ENCODE measurements at regions not wholly inside any gene's neighbourhood (a gene's known extent, or its start where the extent isn't known, plus 50 kb on each side); places are given as distances from the start of the nearest gene placed in this dataset.

- no peak for TF ChIP-seq POLR2AphosphoS5 (IDR thresholded peaks at IDR 0.05; ENCODE audit: low read depth, low read length)
- 0 out of 2 replicates have a peak, but pooled peaks have one; percentile 9 for TF ChIP-seq SIN3A (IDR thresholded peaks at IDR 0.05; ENCODE audit: borderline replicate concordance, insufficient read depth, low read length)
- TF ChIP-seq TAF1 (IDR thresholded peaks at IDR 0.05; ENCODE audit: borderline replicate concordance, insufficient read depth, low read length): no peak
Observed at GRCh38 chr6:90375681-90376439, 79.2 kb upstream of the BACH2 start.

DNA sequence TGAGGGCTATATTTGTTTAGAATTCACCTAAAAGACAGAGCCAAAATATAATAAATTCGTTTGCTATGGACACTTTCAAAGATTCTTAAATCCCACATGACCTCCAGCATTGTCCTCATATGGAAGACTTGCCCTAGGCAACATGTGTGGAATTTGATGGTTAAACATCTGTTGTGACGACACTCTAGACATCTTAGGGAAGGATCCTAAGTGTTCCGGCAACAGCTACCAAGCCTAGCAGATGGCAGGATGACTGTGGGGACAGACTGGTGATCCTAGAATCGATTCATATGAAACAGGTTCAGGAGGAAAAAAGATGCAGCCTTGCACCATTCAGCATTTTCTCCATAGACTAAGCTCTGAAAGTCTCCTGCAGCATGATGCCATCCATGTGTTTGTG lies 77.6 kb upstream of the BACH2 start:
- TF ChIP-seq, protein P1, sequence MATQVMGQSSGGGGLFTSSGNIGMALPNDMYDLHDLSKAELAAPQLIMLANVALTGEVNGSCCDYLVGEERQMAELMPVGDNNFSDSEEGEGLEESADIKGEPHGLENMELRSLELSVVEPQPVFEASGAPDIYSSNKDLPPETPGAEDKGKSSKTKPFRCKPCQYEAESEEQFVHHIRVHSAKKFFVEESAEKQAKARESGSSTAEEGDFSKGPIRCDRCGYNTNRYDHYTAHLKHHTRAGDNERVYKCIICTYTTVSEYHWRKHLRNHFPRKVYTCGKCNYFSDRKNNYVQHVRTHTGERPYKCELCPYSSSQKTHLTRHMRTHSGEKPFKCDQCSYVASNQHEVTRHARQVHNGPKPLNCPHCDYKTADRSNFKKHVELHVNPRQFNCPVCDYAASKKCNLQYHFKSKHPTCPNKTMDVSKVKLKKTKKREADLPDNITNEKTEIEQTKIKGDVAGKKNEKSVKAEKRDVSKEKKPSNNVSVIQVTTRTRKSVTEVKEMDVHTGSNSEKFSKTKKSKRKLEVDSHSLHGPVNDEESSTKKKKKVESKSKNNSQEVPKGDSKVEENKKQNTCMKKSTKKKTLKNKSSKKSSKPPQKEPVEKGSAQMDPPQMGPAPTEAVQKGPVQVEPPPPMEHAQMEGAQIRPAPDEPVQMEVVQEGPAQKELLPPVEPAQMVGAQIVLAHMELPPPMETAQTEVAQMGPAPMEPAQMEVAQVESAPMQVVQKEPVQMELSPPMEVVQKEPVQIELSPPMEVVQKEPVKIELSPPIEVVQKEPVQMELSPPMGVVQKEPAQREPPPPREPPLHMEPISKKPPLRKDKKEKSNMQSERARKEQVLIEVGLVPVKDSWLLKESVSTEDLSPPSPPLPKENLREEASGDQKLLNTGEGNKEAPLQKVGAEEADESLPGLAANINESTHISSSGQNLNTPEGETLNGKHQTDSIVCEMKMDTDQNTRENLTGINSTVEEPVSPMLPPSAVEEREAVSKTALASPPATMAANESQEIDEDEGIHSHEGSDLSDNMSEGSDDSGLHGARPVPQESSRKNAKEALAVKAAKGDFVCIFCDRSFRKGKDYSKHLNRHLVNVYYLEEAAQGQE (IDR thresholded peaks at IDR 0.05; ENCODE audit: insufficient read depth in 1 of 2, low read depth in 2 of 2, low read length in 2 of 2): no peak
- TF ChIP-seq TAF1 (IDR thresholded peaks at IDR 0.05; ENCODE audit: borderline replicate concordance, insufficient read depth, low read length) (no peak), FOXP2 (optimal IDR thresholded peaks at IDR 0.05; ENCODE audit: borderline replicate concordance, extremely low read depth, extremely low read length, insufficient read depth) (no peak), SIN3A (IDR thresholded peaks at IDR 0.05; ENCODE audit: borderline replicate concordance, insufficient read depth, low read length) (no peak), POLR2AphosphoS5 (IDR thresholded peaks at IDR 0.05; ENCODE audit: low read depth, low read length) (no peak)

GRCh38 chr6:90372885-90373284 lies 76.2 kb upstream of the BACH2 start:
- TF ChIP-seq, protein P1 (IDR thresholded peaks at IDR 0.05; ENCODE audit: insufficient read depth in 1 of 2, low read depth in 2 of 2, low read length in 2 of 2): no peak
- TF ChIP-seq POLR2AphosphoS5 (IDR thresholded peaks at IDR 0.05; ENCODE audit: low read depth, low read length) (no peak), FOXP2 (optimal IDR thresholded peaks at IDR 0.05; ENCODE audit: borderline replicate concordance, extremely low read depth, extremely low read length, insufficient read depth) (no peak), TAF1 (IDR thresholded peaks at IDR 0.05; ENCODE audit: borderline replicate concordance, insufficient read depth, low read length) (no peak), SIN3A (IDR thresholded peaks at IDR 0.05; ENCODE audit: borderline replicate concordance, insufficient read depth, low read length) (no peak)

GRCh38 chr6:90372450-90372849 lies 75.8 kb upstream of the BACH2 start:
- TF ChIP-seq POLR2AphosphoS5 (IDR thresholded peaks at IDR 0.05; ENCODE audit: low read depth, low read length) (no peak), FOXP2 (optimal IDR thresholded peaks at IDR 0.05; ENCODE audit: borderline replicate concordance, extremely low read depth, extremely low read length, insufficient read depth) (no peak), TAF1 (IDR thresholded peaks at IDR 0.05; ENCODE audit: borderline replicate concordance, insufficient read depth, low read length) (no peak), SIN3A (IDR thresholded peaks at IDR 0.05; ENCODE audit: borderline replicate concordance, insufficient read depth, low read length) (no peak)
- TF ChIP-seq, protein P1 (IDR thresholded peaks at IDR 0.05; ENCODE audit: insufficient read depth in 1 of 2, low read depth in 2 of 2, low read length in 2 of 2): no peak

- TF ChIP-seq, protein P1 (IDR thresholded peaks at IDR 0.05; ENCODE audit: insufficient read depth in 1 of 2, low read depth in 2 of 2, low read length in 2 of 2): no peak
- no peak for TF ChIP-seq SIN3A (IDR thresholded peaks at IDR 0.05; ENCODE audit: borderline replicate concordance, insufficient read depth, low read length)
- TF ChIP-seq POLR2AphosphoS5 (IDR thresholded peaks at IDR 0.05; ENCODE audit: low read depth, low read length): 0 out of 2 replicates have a peak, but pooled peaks have one; percentile 21
- no peak for TF ChIP-seq TAF1 (IDR thresholded peaks at IDR 0.05; ENCODE audit: borderline replicate concordance, insufficient read depth, low read length)
Observed at GRCh38 chr6:90370493-90370959, 73.9 kb upstream of the BACH2 start.

All from PFSK-1 (cell line).